K562 (cell line): ENCODE measurements at regions not wholly inside any gene's neighbourhood (a gene's known extent, or its start where the extent isn't known, plus 50 kb on each side); places are given as distances from the start of the nearest gene placed in this dataset.

Experiments used
- ATAC-seq: fragments of 200-7000 bp; cut with Tn5 transposase; 3 replicates; pipeline ENCODE4 v1.9.1; 2020; ENCODE audit warnings: moderate library complexity
- BruUV-seq: library from RNA; stranded (reverse); fragments of 400-500 nt; replicated peaks from 2 replicates; lab custom pipeline; 2021; lab: Mats Ljungman, UMichigan
- CTCF ChIA-PET: fragments of 300-600 bp; formaldehyde crosslinking; extraction: SDS; loops from one replicate; lab custom pipeline; 2021; ENCODE audit warnings: low intra/inter-chr PET ratio; lab: Yijun Ruan, JAX
- POLR2A ChIA-PET: fragments of 300-600, 350-650 bp; sonication (Branson Sonifier 250); formaldehyde crosslinking; extraction: SDS; loops from one replicate; lab custom pipeline; 2021; ENCODE audit warnings: antibody characterized with exemption, inconsistent platforms; lab: Yijun Ruan, JAX
- DNase-seq, 4 experiments: peaks; one replicate each; pipeline versions ENCODE4 v3.0.0 to v3.0.0-alpha.2; 2011 to 2018; ENCODE audit warnings: low spot score in 3 of 4, mixed read lengths in 3 of 4; ENCODE audit errors: extremely low read depth in 1 of 4
- FAIRE-seq: peaks from 2 replicates; lab custom pipeline; 2011; peaks lifted over from hg19 to GRCh38; lab: Jason Lieb, UNC
- H2AFZ ChIP-seq: 2 replicates; pipeline ENCODE4 v1.6.0; 2011; ENCODE audit warnings: low read depth, low read length, control low read depth, inconsistent platforms
- H3K27ac ChIP-seq: fragments of 200-600 bp; 3 replicates; pipeline ENCODE4 v1.8.0; 2011; ENCODE audit warnings: low read depth, mild to moderate bottlenecking, control low read depth, inconsistent platforms, low read length, moderate library complexity, mixed read lengths; ENCODE audit errors: extremely low read depth
- H3K27me3 ChIP-seq, 2 experiments: fragments of 300-600 bp in 1 of 2; 2 replicates in 1 of 2; 3 replicates in 1 of 2; pipeline versions ENCODE4 v1.6.0 to v1.8.0; 2011; ENCODE audit warnings: inconsistent platforms in 2 of 2, low read length in 2 of 2, mild to moderate bottlenecking in 1 of 2, mixed read lengths in 1 of 2, moderate library complexity in 1 of 2; ENCODE audit not compliant: control insufficient read depth in 2 of 2, insufficient read depth in 2 of 2
- H3K36me3 ChIP-seq: fragments of 300-600 bp; 3 replicates; pipeline ENCODE4 v1.8.0; 2011; ENCODE audit warnings: mild to moderate bottlenecking, low read length, inconsistent platforms; ENCODE audit not compliant: control insufficient read depth, insufficient read depth
- H3K4me1 ChIP-seq, 2 experiments: fragments of 200-600 bp in 1 of 2; replicated peaks in 1 of 2; 2 replicates in 1 of 2; 3 replicates in 1 of 2; pipeline versions ENCODE4 v1.5.1 to v1.8.0; 2011; ENCODE audit warnings: inconsistent platforms in 2 of 2, low read length in 2 of 2, mild to moderate bottlenecking in 1 of 2, mixed read lengths in 1 of 2, moderate library complexity in 1 of 2; ENCODE audit not compliant: control insufficient read depth in 2 of 2, insufficient read depth in 2 of 2
- H3K4me2 ChIP-seq: 2 replicates; pipeline ENCODE4 v1.6.1; 2011; ENCODE audit warnings: low read length, control low read depth, inconsistent platforms, mixed read lengths; ENCODE audit not compliant: insufficient read depth
- H3K4me3 ChIP-seq: fragments of 200-600 bp; sonication (generic), shearing (Covaris generic); 2 replicates; pipeline ENCODE4 v1.5.1; 2016; ENCODE audit warnings: control low read depth, inconsistent platforms
- H3K79me2 ChIP-seq: fragments of 200-600 bp; 3 replicates; pipeline ENCODE4 v1.8.0; 2011; ENCODE audit warnings: low read length, inconsistent platforms; ENCODE audit not compliant: control insufficient read depth, insufficient read depth
- H3K9ac ChIP-seq, 2 experiments: 2 replicates each; pipeline versions ENCODE4 v1.6.0 to v1.6.1; 2011; ENCODE audit warnings: low read depth in 2 of 2, low read length in 2 of 2, control low read depth in 1 of 2, inconsistent platforms in 1 of 2, mild to moderate bottlenecking in 1 of 2, mixed read lengths in 1 of 2; ENCODE audit not compliant: insufficient read depth in 1 of 2
- H3K9me1 ChIP-seq: one replicate; pipeline ENCODE4 v1.6.0; 2011; ENCODE audit warnings: inconsistent platforms, mild to moderate bottlenecking, low read length, moderate library complexity; ENCODE audit not compliant: control insufficient read depth, insufficient read depth
- H3K9me3 ChIP-seq: replicated peaks from 2 replicates; pipeline ENCODE4 v1.5.1; 2011; ENCODE audit warnings: low read depth, low read length, inconsistent platforms; ENCODE audit not compliant: control insufficient read depth, insufficient read depth
- H4K20me1 ChIP-seq: replicated peaks from 2 replicates; pipeline ENCODE4 v1.6.1; 2011; ENCODE audit warnings: low read length, inconsistent platforms, mixed read lengths; ENCODE audit not compliant: control insufficient read depth, insufficient read depth
- NFIC ChIP-seq: fragments of 450-650 bp; IDR thresholded peaks from 2 replicates; pipeline ENCODE4 v1.6.1; 2017; ENCODE audit warnings: mild to moderate bottlenecking, inconsistent platforms
- RAD21 ChIP-seq, 2 experiments: fragments of 250-450 bp in 1 of 2; fragments of 450-650 bp in 1 of 2; sonication (Bioruptor Pico) in 1 of 2; formaldehyde crosslinking in 1 of 2; IDR thresholded peaks in 1 of 2; conservative IDR thresholded peaks in 1 of 2; 2 replicates each; pipeline versions ENCODE4 v1.4.0 to v1.8.0; 2020 to 2022; ENCODE audit warnings: mild to moderate bottlenecking in 2 of 2, moderate library complexity in 1 of 2
- SETDB1 ChIP-seq: IDR thresholded peaks from one replicate; pipeline ENCODE4 v1.6.1; 2012; ENCODE audit warnings: low read length, control low read depth, inconsistent platforms
- TAF7 ChIP-seq: fragments of 450-650 bp; IDR thresholded peaks from 2 replicates; pipeline ENCODE4 v1.6.1; 2016; ENCODE audit warnings: missing genetic modification characterization, missing compliant biosample characterization
- WGBS: fragments of 100-300 bp; shearing (Covaris generic); methylation state at CpG from one replicate; pipeline ENCODE4 v1.1.6; 2016; ENCODE audit warnings: low coverage, mixed read lengths; ENCODE audit not compliant: insufficient coverage; ENCODE audit errors: missing lambda C conversion rate; 5-methylcytosine and 5-hydroxymethylcytosine counted together
- in situ Hi-C: fragments of 300-500 bp; cut with MboI; formaldehyde crosslinking; loops from 4 replicates; pipeline ENCODE4 v1.15.0; 2018; ENCODE audit warnings: inconsistent platforms, mixed read lengths
- intact Hi-C: fragments of 100-400 bp; cut with micrococcal nuclease; formaldehyde crosslinking; loops from 2 replicates; pipeline ENCODE4 v1.14.2; 2022

GRCh38 chr4:163748449-163748848 is 254.0 kb downstream of the TMA16 start:
- H3K27ac ChIP-seq = no peak overlapping the region
- no peaks in the 10 kb centered on the region for H3K36me3 ChIP-seq
- no peaks in the 10 kb centered on the region for H3K9me1 ChIP-seq
- no peak overlapping the region for H3K4me3 ChIP-seq
- in situ Hi-C loops (no loop called here), intact Hi-C loops (no loop called here)
- ChIA-PET POLR2A (no interaction called here), CTCF (no interaction called here)
- DNase-seq (no peak), ATAC-seq (no peak), FAIRE-seq (no peak)
- no peak overlapping the region for H2AFZ ChIP-seq
- no peaks in the 10 kb centered on the region for H3K79me2 ChIP-seq
- no peaks in the 10 kb centered on the region for H3K27me3 ChIP-seq
- WGBS = 0% methylated on average over 2 of the region's 2 CpGs
- BruUV-seq = no TSS peak
- no peaks in the 10 kb centered on the region for H4K20me1 ChIP-seq
- no peak overlapping the region for H3K4me2 ChIP-seq
- H3K4me1 ChIP-seq = no peaks in the 10 kb centered on the region
- no peaks in the 10 kb centered on the region for H3K9me3 ChIP-seq
- H3K9ac ChIP-seq = no peak overlapping the region
- TF ChIP-seq TAF7 (tag) = no peak
- peak; percentile 66; the same call in 1 of the 2 replicates for TF ChIP-seq NFIC

- H3K27ac ChIP-seq = no peak overlapping the region
- no peak for DNase-seq
- no peaks in the 10 kb centered on the region for H3K79me2 ChIP-seq
- 0% methylated on average over 3 of the region's 3 CpGs for WGBS
- no peaks in the 10 kb centered on the region for H3K27me3 ChIP-seq
- no peak for TF ChIP-seq SETDB1
- TF ChIP-seq RAD21 (CRISPR knock-in tag; conservative IDR thresholded peaks at IDR 0.05 in 1 of 2, IDR thresholded peaks at IDR 0.05 in 1 of 2) = peak in 1 of 2 experiments; percentile 32; a peak in 2 of 4 replicates
- no peak overlapping the region for H3K4me3 ChIP-seq
- no peaks in the 10 kb centered on the region for H3K9me3 ChIP-seq
- in situ Hi-C loops (no loop called here), intact Hi-C loops (no loop called here)
- POLR2A ChIA-PET = no interaction called here
- H3K4me1 ChIP-seq = no peaks in the 10 kb centered on the region
- no peaks in the 10 kb centered on the region for H3K9me1 ChIP-seq
- ATAC-seq = no peak
- H3K9ac ChIP-seq = no peak overlapping the region
- CTCF ChIA-PET = no interaction called here
- no peak for FAIRE-seq
- BruUV-seq = no TSS peak
- H3K36me3 ChIP-seq = no peaks in the 10 kb centered on the region
- no peak overlapping the region for H2AFZ ChIP-seq
- no peak overlapping the region for H3K4me2 ChIP-seq
- H4K20me1 ChIP-seq = no peaks in the 10 kb centered on the region
Observed at GRCh38 chr4:163755013-163755412, 260.5 kb downstream of the TMA16 start.
